OCI-M1 (cell line): ENCODE measurements at regions not wholly inside any gene's neighbourhood (a gene's known extent, or its start where the extent isn't known, plus 50 kb on each side); places are given as distances from the start of the nearest gene placed in this dataset.

Source experiments
- DNase-seq: peaks from one replicate; lab custom pipeline; 2025; lab: John Stamatoyannopoulos, UW

- DNase-seq = no peak
Measured at GRCh38 chr9:88034964-88035363, 60.6 kb upstream of the CDK20 start.

- no peak for DNase-seq
Measured at GRCh38 chr9:88033359-88033702, 59.0 kb upstream of the CDK20 start.

- DNase-seq = no peak
Measured at GRCh38 chr9:88028338-88028737, 54.0 kb upstream of the CDK20 start.

GRCh38 chr9:88026118-88026479 is 51.8 kb upstream of the CDK20 start:
- DNase-seq = no peak

GRCh38 chr9:88025411-88026117 is 51.2 kb upstream of the CDK20 start:
- no peak for DNase-seq

GRCh38 chr9:88024896-88025295 is 50.6 kb upstream of the CDK20 start:
- no peak for DNase-seq
